SU-DHL-6 (cell line): ENCODE measurements at regions not wholly inside any gene's neighbourhood (a gene's known extent, or its start where the extent isn't known, plus 50 kb on each side); places are given as distances from the start of the nearest gene placed in this dataset.

Source experiments
- EZH2phosphoT487 ChIP-seq: fragments of 200-600 bp; sonication (generic), shearing (Covaris generic); conservative IDR thresholded peaks from 2 replicates; pipeline ENCODE4 v1.6.1; 2018; ENCODE audit warnings: mild to moderate bottlenecking, antibody characterized with exemption, low read length, moderate library complexity, mixed read lengths
- TF ChIP-seq, protein P1 (sequence below): fragments of 200-600 bp; sonication (generic); IDR thresholded peaks from one replicate; pipeline ENCODE4 v1.5.1; 2017; ENCODE audit warnings: antibody characterized with exemption, mild to moderate bottlenecking, low read length, moderate library complexity; ENCODE audit not compliant: insufficient read depth, poor library complexity, severe bottlenecking

- TF ChIP-seq, protein P1, sequence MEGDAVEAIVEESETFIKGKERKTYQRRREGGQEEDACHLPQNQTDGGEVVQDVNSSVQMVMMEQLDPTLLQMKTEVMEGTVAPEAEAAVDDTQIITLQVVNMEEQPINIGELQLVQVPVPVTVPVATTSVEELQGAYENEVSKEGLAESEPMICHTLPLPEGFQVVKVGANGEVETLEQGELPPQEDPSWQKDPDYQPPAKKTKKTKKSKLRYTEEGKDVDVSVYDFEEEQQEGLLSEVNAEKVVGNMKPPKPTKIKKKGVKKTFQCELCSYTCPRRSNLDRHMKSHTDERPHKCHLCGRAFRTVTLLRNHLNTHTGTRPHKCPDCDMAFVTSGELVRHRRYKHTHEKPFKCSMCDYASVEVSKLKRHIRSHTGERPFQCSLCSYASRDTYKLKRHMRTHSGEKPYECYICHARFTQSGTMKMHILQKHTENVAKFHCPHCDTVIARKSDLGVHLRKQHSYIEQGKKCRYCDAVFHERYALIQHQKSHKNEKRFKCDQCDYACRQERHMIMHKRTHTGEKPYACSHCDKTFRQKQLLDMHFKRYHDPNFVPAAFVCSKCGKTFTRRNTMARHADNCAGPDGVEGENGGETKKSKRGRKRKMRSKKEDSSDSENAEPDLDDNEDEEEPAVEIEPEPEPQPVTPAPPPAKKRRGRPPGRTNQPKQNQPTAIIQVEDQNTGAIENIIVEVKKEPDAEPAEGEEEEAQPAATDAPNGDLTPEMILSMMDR = no peak
- TF ChIP-seq EZH2phosphoT487 = no peak
These were observed 386.5 kb upstream of the SPRY2 start for GRCh38 chr13:80727321-80727975.
